Activated naive CD8-positive, alpha-beta T cell treated with anti-CD3 and anti-CD28 coated beads, Interleukin-2, amount 50 U/mL, for 24 hours (primary cell): ENCODE measurements at regions not wholly inside any gene's neighbourhood (a gene's known extent, or its start where the extent isn't known, plus 50 kb on each side); places are given as distances from the start of the nearest gene placed in this dataset.

Experiments
- ATAC-seq: fragments of 150-1000 bp; cut with Tn5 transposase; one replicate; pipeline ENCODE4 v1.10.0; 2021
- DNase-seq: peaks from one replicate; pipeline ENCODE4 v3.0.0; 2021
- H3K27ac Mint-ChIP-seq: one replicate; pipeline ENCODE4 v1.8.0; 2021; ENCODE audit warnings: mild to moderate bottlenecking, mixed read lengths
- H3K27me3 Mint-ChIP-seq: one replicate; pipeline ENCODE4 v1.8.0; 2021; ENCODE audit warnings: mixed read lengths
- H3K36me3 Mint-ChIP-seq: one replicate; pipeline ENCODE4 v1.8.0; 2021; ENCODE audit warnings: low read depth, mixed read lengths
- H3K4me1 Mint-ChIP-seq: one replicate; pipeline ENCODE4 v1.8.0; 2021; ENCODE audit warnings: mixed read lengths
- H3K4me3 Mint-ChIP-seq: one replicate; pipeline ENCODE4 v1.8.0; 2021; ENCODE audit warnings: mild to moderate bottlenecking, moderate library complexity, mixed read lengths
- H3K9me3 Mint-ChIP-seq: one replicate; pipeline ENCODE4 v1.8.0; 2021; ENCODE audit warnings: mixed read lengths

DNA sequence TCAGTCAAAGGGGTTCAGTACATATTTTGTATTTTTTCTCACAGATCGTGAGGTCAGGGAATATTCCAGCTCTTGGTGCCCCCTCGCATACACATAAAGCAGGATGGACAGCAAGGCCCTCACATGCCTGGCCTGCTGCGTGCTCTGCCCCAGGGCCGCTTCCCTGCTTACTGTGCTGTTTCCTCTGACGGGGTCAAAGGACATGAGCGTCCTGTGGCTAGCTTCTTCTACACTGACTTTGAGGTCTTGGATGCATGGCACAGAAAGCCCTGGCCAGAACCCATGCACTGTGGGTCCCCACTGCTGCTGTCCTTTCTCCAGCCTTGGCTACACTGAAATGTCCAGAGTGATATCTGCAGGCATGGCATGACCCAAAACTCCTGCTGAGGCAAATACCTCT lies 92.5 kb upstream of the GGTLC1 start:
- Mint-ChIP-seq H3K27ac (no peak overlapping the region), H3K36me3 (no peaks in the 10 kb centered on the region), H3K27me3 (no peaks in the 10 kb centered on the region), H3K9me3 (no peaks in the 10 kb centered on the region), H3K4me1 (peaks cover 7% of the 10 kb centered on the region), H3K4me3 (no peak overlapping the region)
- DNase-seq, result no peak
- no peak for ATAC-seq

DNA sequence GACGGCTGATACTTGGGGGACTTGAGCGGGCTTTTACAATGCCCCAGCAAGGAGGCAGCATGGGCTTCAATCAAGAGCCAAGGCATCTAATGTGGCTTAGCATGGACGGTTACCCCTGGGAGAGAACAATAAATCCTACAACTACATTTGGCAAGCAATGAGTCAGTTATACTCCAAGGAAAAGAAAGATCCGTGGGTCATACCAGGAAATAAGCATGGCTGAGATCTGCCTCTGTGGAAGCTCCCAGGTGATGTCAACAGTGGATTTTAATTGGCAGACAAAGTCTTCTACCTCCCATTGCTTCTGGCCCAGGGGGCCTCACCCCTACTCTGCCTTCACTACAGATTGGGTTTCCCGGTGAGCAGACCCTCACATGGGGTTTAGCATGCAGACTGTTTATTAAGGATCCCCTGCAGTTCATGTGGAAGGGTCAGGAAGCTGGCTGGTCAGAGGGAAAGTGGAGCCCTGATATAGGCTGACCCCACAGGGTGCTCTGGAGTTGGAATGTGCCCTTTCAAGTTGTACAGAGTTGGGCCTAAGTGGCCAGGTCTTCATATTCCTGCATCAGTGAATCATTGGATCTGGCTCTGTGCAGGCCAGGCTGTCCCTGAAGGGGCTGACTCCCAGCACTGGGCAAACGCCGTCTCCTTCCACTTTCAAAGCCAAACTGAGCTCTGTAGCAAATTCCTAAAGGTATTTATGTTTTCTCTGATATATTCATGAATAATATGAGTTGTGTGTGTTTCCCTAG lies 91.3 kb upstream of the GGTLC1 start:
- no peak overlapping the region for H3K27ac Mint-ChIP-seq

DNA sequence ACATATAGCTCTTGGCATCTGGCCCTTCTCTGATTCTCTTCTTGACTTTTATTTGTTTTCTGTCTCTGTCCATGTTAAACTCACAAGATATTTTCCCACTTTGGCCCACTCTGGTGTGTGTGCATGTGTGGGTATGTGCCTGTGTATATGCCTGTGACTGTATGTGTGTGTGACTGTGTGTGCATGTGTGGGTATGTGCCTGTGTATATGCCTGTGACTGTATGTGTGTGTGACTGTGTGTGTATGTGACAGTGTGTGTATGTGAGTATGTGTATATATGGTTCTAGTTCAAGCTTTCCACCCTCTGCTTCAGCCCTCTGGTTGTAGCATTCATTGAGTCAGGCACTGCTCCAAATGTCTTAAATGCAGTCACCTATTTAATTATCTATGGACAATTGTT lies 88.6 kb upstream of the GGTLC1 start:
- Mint-ChIP-seq H3K4me1 (peaks cover 1% of the 10 kb centered on the region), H3K4me3 (no peak overlapping the region), H3K9me3 (peaks cover 2% of the 10 kb centered on the region), H3K36me3 (no peaks in the 10 kb centered on the region), H3K27me3 (no peaks in the 10 kb centered on the region), H3K27ac (no peak overlapping the region)
- ATAC-seq, result no peak
- no peak for DNase-seq

More for the DNA sequence above, 91.3 kb upstream of the GGTLC1 start:
- no peak overlapping the region for H3K4me3 Mint-ChIP-seq
- H3K36me3 Mint-ChIP-seq, result no peaks in the 10 kb centered on the region
- no peaks in the 10 kb centered on the region for H3K27me3 Mint-ChIP-seq
- peaks cover 8% of the 10 kb centered on the region for H3K4me1 Mint-ChIP-seq
- DNase-seq (no peak), ATAC-seq (no peak)
- H3K9me3 Mint-ChIP-seq, result no peaks in the 10 kb centered on the region

DNA sequence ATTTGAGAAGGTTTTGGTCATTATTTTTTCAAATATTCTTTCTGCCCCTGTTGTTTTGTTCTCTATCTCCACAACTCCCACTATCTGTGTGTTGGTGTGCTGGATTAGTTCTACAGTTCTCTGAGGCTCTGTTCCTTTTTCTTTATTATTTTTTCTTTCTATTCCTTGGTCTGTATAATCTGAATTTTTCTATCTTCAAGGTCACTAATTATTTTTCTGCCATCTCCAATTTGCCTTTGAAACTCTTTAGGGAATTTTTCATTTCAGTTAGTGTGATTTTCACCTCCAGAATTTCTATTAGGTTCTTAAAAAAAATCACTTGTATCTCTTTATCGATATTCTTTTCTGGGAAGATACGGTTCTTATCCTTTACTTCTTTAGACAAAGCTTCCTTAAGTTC lies 82.1 kb upstream of the GGTLC1 start:
- Mint-ChIP-seq H3K36me3 (peaks cover 7% of the 10 kb centered on the region), H3K4me3 (no peak overlapping the region), H3K27me3 (no peaks in the 10 kb centered on the region), H3K4me1 (peaks cover 18% of the 10 kb centered on the region), H3K9me3 (peaks cover 28% of the 10 kb centered on the region), H3K27ac (no peak overlapping the region)
- DNase-seq (no peak), ATAC-seq (no peak)

DNA sequence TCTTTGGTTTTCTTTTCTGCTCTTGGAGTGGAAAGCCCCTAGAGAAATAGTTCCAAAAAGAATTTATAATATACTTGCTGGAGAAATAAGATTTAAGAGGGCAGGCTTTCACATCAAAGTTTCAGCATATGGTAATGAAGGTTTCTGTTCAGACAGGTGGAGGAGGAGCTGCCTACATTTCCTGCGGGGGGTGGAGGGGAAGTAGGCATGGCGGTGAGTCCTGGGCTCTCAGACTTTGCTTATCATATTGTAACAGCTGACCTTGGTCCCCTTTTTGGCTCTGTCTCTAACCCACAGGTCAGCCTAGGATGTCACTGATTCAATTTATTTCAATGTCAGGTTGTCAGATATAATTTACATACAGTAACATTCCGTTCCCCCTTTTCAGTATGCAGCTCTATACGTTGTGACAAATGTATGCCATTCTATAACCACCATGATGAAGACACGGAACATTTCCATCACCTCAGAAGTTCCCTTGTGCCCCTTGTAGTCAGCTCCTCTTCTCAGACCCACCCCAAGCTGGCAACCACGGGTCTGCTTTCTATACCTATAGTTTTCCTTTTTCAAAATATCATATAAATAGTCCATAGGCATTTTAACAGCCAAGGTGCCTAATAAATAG lies 77.6 kb upstream of the GGTLC1 start:
- Mint-ChIP-seq H3K4me1 (peaks cover 22% of the 10 kb centered on the region), H3K27ac (peak overlapping the region; percentile 85), H3K9me3 (peaks cover 21% of the 10 kb centered on the region), H3K27me3 (no peaks in the 10 kb centered on the region), H3K36me3 (peaks cover 7% of the 10 kb centered on the region), H3K4me3 (peak overlapping the region; percentile 64)
- DNase-seq, result peak; percentile 19
- ATAC-seq, result peak; percentile 99

DNA sequence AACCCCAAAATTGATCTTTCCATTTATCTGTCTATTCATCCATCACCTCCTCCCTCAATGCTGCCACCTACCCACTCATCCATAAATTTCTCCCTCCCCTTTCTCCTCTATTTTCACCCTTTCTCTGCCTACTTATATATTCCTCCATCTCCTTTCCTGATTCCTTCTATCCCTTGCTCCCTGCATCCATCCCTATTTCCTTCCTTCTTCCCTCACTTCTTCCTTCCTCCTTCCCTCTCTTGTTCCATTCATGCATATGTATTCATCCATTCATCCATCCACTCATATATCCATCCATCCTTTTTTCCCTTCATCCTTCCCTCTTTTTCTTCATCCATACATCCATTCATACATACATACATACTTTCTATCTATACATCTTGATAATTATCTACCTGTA lies 76.3 kb upstream of the GGTLC1 start:
- H3K27ac Mint-ChIP-seq, result no peak overlapping the region
- H3K4me1 Mint-ChIP-seq, result peaks cover 22% of the 10 kb centered on the region
- H3K36me3 Mint-ChIP-seq, result no peaks in the 10 kb centered on the region
- H3K9me3 Mint-ChIP-seq, result peaks cover 10% of the 10 kb centered on the region
- no peak overlapping the region for H3K4me3 Mint-ChIP-seq
- DNase-seq (no peak), ATAC-seq (no peak)
- no peaks in the 10 kb centered on the region for H3K27me3 Mint-ChIP-seq

DNA sequence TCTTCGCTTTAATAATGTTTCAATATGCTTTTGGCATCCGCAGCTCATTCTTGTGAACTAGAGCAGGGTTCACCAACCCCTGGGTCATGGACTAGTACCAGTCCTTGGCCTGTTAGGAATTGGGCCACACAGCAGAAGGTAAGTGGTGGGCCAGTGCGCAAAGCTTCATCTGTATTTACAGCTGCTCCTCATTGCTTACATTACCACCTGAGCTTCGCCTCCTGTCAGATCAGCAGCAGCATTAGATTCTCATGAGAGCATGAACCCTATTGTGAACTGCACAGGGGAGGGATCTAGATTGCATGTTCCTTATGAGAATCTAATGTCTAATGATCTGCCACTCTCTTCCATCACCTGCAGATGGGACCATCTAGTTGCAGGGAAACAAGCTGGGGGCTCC lies 75.5 kb upstream of the GGTLC1 start:
- no peak overlapping the region for H3K27ac Mint-ChIP-seq
- no peak overlapping the region for H3K4me3 Mint-ChIP-seq
- peaks cover 22% of the 10 kb centered on the region for H3K4me1 Mint-ChIP-seq
- peaks cover 10% of the 10 kb centered on the region for H3K9me3 Mint-ChIP-seq
- no peak for DNase-seq
- H3K27me3 Mint-ChIP-seq, result no peaks in the 10 kb centered on the region
- no peak for ATAC-seq
- H3K36me3 Mint-ChIP-seq, result no peaks in the 10 kb centered on the region

DNA sequence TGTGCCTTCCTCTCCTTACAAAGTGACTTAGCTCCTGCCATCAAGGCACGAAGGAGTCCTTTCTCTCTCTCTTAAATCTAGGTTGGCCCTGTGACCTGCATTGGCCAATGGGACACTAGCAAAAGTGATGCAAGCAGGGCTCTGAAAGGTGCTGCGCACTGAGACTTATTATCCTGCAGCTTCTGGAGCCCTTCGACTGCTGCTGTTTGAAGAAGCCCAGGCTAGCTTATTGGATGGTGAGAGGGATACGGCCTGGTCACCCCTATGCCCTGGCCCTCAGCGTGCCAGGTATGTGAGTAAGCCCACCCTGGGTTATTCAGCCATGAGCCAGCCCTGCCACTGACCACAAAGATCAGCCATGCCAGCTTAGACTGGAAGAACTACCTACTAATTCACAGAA lies 74.5 kb upstream of the GGTLC1 start:
- Mint-ChIP-seq H3K4me1 (peaks cover 22% of the 10 kb centered on the region), H3K27ac (no peak overlapping the region), H3K9me3 (peaks cover 3% of the 10 kb centered on the region), H3K36me3 (no peaks in the 10 kb centered on the region), H3K4me3 (no peak overlapping the region), H3K27me3 (no peaks in the 10 kb centered on the region)
- DNase-seq (no peak), ATAC-seq (no peak)

DNA sequence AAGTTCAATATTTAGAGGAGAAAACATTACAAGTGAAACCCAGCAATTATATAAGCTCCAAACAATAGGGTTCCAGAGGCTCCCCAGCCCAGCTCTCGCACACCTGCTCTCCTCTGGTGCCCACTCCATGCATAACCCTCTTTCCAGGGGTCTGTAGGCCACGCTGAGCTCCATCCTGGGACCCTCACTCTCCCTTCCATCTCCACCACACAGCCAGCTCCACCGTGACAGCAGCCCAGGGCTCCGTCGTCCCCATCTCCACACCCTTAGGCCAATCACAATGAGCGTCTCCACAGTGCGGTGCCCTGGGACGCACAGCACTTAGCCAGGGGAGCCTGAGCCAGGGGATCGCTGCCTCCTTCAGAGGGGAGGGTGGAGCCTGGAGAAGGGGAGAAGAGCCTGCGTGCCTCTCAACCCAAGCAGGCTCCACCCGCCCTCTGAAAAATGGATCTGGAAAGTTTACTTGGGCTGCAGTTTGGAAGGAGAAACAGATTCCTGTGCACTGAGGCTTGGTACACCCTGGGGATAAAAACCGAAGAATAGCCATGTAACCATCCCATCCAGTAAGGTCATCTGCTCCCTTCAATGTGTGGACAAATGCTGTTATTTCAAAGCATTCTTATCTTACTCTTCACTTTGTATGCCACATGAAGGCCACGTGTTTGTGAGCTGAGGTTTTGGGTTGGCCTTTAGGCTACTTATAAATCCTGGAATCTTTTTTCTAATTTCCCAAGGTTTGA lies 72.4 kb upstream of the GGTLC1 start:
- no peak for ATAC-seq
- H3K4me1 Mint-ChIP-seq, result peaks cover 7% of the 10 kb centered on the region
- no peak overlapping the region for H3K4me3 Mint-ChIP-seq
- H3K27me3 Mint-ChIP-seq, result no peaks in the 10 kb centered on the region
- no peaks in the 10 kb centered on the region for H3K9me3 Mint-ChIP-seq
- no peak overlapping the region for H3K27ac Mint-ChIP-seq
- no peak for DNase-seq
- H3K36me3 Mint-ChIP-seq, result no peaks in the 10 kb centered on the region

DNA sequence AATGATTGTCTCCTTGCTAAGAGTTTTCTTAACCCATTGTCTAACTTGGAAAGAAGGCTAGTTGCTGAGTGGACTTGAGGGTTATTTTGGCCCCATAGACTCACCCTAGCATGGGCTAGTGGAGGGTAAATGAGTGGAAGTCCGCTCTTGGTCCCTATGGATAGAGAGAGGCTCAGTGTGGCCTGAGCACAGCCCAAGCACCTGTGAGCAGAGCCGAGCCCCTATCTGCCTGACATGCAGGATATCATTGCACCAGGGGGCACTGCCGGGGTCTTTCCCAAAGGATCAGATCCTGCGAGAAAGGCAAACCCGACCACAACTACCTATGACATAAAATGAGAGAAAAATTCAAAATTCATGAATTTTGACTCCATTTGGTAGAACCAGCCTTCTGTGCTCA lies 70.6 kb upstream of the GGTLC1 start:
- H3K27ac Mint-ChIP-seq, result no peak overlapping the region
- no peak overlapping the region for H3K4me3 Mint-ChIP-seq
- ATAC-seq (no peak), DNase-seq (no peak)
- no peaks in the 10 kb centered on the region for H3K9me3 Mint-ChIP-seq
- no peaks in the 10 kb centered on the region for H3K27me3 Mint-ChIP-seq
- H3K4me1 Mint-ChIP-seq, result no peaks in the 10 kb centered on the region
- H3K36me3 Mint-ChIP-seq, result no peaks in the 10 kb centered on the region

DNA sequence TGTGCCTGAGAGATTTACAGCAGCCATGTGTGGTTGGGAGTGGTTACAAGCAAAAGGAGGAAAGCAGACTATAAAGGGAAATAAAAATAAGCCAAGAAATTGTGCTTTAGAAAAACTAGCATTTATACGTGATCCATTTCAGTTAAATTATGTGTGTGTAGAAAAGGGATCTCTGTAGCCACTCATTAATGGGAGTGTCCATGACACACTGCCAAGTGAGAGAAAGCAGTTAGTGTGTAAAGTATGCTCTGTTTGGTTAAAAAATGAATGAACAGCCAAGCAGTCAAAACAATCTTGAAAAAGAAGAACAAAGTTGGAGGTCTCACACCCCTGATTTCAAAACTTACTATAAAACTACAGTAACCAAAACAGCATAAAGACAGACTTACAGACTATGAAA lies 67.9 kb upstream of the GGTLC1 start:
- Mint-ChIP-seq H3K27me3 (no peaks in the 10 kb centered on the region), H3K36me3 (no peaks in the 10 kb centered on the region), H3K9me3 (no peaks in the 10 kb centered on the region), H3K4me1 (no peaks in the 10 kb centered on the region), H3K4me3 (no peak overlapping the region), H3K27ac (no peak overlapping the region)
- ATAC-seq (no peak), DNase-seq (no peak)

DNA sequence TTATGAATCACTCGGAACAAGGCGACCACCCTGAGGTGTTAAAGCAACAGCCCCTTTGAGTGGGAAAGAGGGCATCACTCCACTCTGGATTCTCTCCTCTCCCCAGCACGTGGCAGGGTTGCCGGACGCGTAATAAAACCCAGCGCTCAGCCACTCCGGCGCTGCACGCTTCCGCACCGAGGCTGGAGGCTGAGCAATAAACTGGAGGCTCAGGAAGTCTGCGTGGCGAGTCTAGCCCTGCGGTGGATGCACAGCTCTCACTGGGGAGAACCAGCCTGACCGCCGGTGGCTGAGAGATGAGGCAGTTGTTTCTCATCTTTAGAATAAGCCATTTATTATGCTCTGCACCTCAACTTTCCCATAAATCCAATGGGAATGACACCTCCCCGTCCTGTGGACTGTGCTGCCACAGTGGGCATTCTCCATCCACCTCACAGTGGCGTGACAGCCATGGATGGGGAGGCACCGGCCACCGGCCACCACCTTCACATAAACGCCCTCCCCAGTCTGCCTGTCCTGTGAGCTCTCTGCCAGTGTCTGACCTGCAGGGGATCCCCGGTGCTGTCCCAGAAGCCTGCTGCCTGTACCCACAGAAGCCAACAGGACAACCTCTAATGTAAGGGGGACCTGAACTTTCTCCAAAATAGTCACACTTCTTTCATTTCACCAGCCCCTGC lies 64.2 kb upstream of the GGTLC1 start:
- H3K9me3 Mint-ChIP-seq, result no peaks in the 10 kb centered on the region
- H3K36me3 Mint-ChIP-seq, result no peaks in the 10 kb centered on the region
- H3K27me3 Mint-ChIP-seq, result no peaks in the 10 kb centered on the region
- H3K4me1 Mint-ChIP-seq, result peaks cover 12% of the 10 kb centered on the region
- H3K4me3 Mint-ChIP-seq, result no peak overlapping the region
- DNase-seq (no peak), ATAC-seq (no peak)
- no peak overlapping the region for H3K27ac Mint-ChIP-seq

DNA sequence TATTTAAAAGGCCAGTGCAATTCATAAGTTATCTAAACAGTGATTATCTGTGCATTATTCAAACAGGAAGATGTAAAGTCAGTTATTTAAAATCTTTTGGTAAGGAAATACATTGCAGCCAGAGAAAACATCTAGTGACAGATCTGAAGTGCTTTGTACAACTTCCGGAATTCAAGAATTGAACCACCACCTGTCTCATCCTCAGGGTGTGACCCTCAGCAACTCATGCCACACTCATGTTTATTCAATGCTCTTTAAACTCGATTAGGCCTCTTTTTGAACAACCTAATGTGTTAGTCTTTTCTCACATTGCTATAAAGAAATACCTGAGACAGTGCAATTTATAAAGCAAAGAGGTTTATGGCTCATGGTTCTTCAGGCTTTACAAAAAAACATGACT lies 62.6 kb upstream of the GGTLC1 start:
- no peak overlapping the region for H3K4me3 Mint-ChIP-seq
- DNase-seq (no peak), ATAC-seq (no peak)
- peaks cover 20% of the 10 kb centered on the region for H3K4me1 Mint-ChIP-seq
- H3K27ac Mint-ChIP-seq, result no peak overlapping the region
- H3K9me3 Mint-ChIP-seq, result no peaks in the 10 kb centered on the region
- H3K36me3 Mint-ChIP-seq, result no peaks in the 10 kb centered on the region
- no peaks in the 10 kb centered on the region for H3K27me3 Mint-ChIP-seq

DNA sequence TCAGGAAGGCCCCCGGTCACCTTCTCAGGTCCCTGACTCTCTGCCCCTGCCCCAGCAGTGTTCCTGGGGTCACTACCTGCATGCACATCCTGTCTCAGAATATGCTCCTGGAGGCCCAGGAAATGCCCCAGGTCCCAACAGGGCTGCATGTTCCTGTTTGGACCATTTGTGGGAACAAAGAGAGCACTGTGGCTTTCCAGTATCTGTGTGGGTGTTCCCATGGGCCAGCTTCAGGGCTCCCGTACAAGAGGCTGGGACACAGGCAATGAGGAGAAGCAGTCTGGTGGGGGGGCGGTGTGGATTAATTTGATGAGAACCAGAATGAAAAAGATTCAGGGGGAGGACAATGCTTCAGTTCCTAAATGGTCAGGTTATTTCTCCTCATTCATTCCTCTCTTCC lies 61.5 kb upstream of the GGTLC1 start:
- DNase-seq (no peak), ATAC-seq (no peak)
- Mint-ChIP-seq H3K36me3 (no peaks in the 10 kb centered on the region), H3K9me3 (no peaks in the 10 kb centered on the region), H3K27ac (no peak overlapping the region), H3K4me3 (no peak overlapping the region), H3K27me3 (no peaks in the 10 kb centered on the region), H3K4me1 (peaks cover 30% of the 10 kb centered on the region)

DNA sequence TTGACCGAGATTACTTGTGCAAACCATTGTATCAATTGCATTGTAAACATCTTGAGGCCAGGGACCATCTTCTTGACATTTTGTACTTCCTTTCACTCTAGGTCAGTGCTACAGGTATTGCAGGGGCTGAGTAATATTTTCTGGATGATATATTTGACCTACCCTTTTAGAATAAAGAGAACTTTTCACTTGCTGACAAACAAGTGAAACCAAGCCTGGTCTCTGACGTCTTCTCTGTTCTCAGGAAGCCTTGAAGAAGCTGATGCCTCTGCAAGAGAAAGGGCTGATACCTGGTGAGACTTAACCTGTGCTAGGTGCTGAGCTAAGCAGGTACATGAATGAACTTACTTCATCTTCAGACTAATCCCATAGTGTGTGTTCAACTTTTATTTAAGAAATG lies 60.5 kb upstream of the GGTLC1 start:
- Mint-ChIP-seq H3K9me3 (no peaks in the 10 kb centered on the region), H3K4me1 (peaks cover 34% of the 10 kb centered on the region), H3K27me3 (no peaks in the 10 kb centered on the region), H3K27ac (peak overlapping the region; percentile 6), H3K4me3 (no peak overlapping the region), H3K36me3 (no peaks in the 10 kb centered on the region)
- no peak for DNase-seq
- ATAC-seq, result peak; percentile 63
